ENCODE measurements at regions not wholly inside any gene's neighbourhood (a gene's known extent, or its start where the extent isn't known, plus 50 kb on each side); places are given as distances from the start of the nearest gene placed in this dataset.

GRCh38 chr4:124530464-124531077, 182.0 kb downstream of the ANKRD50 start:
- intact Hi-C loops (cut with DNase I): no loop called here
- ATAC-seq (ENCODE audit: poor library complexity): no peak
- no peak for DNase-seq

GRCh38 chr4:124534131-124534530, 178.4 kb downstream of the ANKRD50 start:
- no peak for DNase-seq
- intact Hi-C loops (cut with DNase I): no loop called here
- no peak for ATAC-seq (ENCODE audit: poor library complexity)

GRCh38 chr4:124535003-124535402, 177.5 kb downstream of the ANKRD50 start:
- DNase-seq (no peak), ATAC-seq (ENCODE audit: poor library complexity) (no peak)
- intact Hi-C loops (cut with DNase I): no loop called here

- no peak for ATAC-seq (ENCODE audit: poor library complexity)
- intact Hi-C loops (cut with DNase I): no loop called here
Observed at GRCh38 chr4:124536946-124537345, 175.6 kb downstream of the ANKRD50 start.

GRCh38 chr4:124537971-124538370, 174.6 kb downstream of the ANKRD50 start:
- no peak for DNase-seq
- intact Hi-C loops (cut with DNase I): no loop called here
- no peak for ATAC-seq (ENCODE audit: poor library complexity)

More at GRCh38 chr4:124536946-124537345, 175.6 kb downstream of the ANKRD50 start:
- no peak for DNase-seq

- DNase-seq: no peak
- ATAC-seq (ENCODE audit: poor library complexity): no peak
- intact Hi-C loops (cut with DNase I): no loop called here
Observed at GRCh38 chr4:124540014-124540413, 172.5 kb downstream of the ANKRD50 start.

- intact Hi-C loops (cut with DNase I): no loop called here
- no peak for DNase-seq
- no peak for ATAC-seq (ENCODE audit: poor library complexity)
Observed at GRCh38 chr4:124541652-124542420, 170.7 kb downstream of the ANKRD50 start.

- ATAC-seq (ENCODE audit: poor library complexity): no peak
- intact Hi-C loops (cut with DNase I): no loop called here
- no peak for DNase-seq
Observed at GRCh38 chr4:124555959-124556358, 156.6 kb downstream of the ANKRD50 start.

GRCh38 chr4:124564121-124564520, 148.4 kb downstream of the ANKRD50 start:
- intact Hi-C loops (cut with DNase I): no loop called here
- ATAC-seq (ENCODE audit: poor library complexity) (no peak), DNase-seq (no peak)

GRCh38 chr4:124565371-124565770, 147.2 kb downstream of the ANKRD50 start:
- no peak for ATAC-seq (ENCODE audit: poor library complexity)

GRCh38 chr4:124566030-124566429, 146.5 kb downstream of the ANKRD50 start:
- DNase-seq (no peak), ATAC-seq (ENCODE audit: poor library complexity) (no peak)
- intact Hi-C loops (cut with DNase I): no loop called here

More at GRCh38 chr4:124565371-124565770, 147.2 kb downstream of the ANKRD50 start:
- intact Hi-C loops (cut with DNase I): no loop called here
- no peak for DNase-seq

- DNase-seq (no peak), ATAC-seq (ENCODE audit: poor library complexity) (no peak)
- intact Hi-C loops (cut with DNase I): no loop called here
Observed at GRCh38 chr4:124573056-124573455, 139.5 kb downstream of the ANKRD50 start.

GRCh38 chr4:124579896-124580295, 132.6 kb downstream of the ANKRD50 start:
- intact Hi-C loops (cut with DNase I): no loop called here
- no peak for ATAC-seq (ENCODE audit: poor library complexity)
- no peak for DNase-seq

GRCh38 chr4:124583797-124584196, 128.7 kb downstream of the ANKRD50 start:
- no peak for ATAC-seq (ENCODE audit: poor library complexity)
- intact Hi-C loops (cut with DNase I): no loop called here
- no peak for DNase-seq

- ATAC-seq (ENCODE audit: poor library complexity): no peak
- intact Hi-C loops (cut with DNase I): no loop called here
- DNase-seq: no peak
Observed at GRCh38 chr4:124589786-124590185, 122.7 kb downstream of the ANKRD50 start.

GRCh38 chr4:124590480-124590879, 122.1 kb downstream of the ANKRD50 start:
- DNase-seq (no peak), ATAC-seq (ENCODE audit: poor library complexity) (no peak)
- intact Hi-C loops (cut with DNase I): no loop called here

GRCh38 chr4:124591637-124592036, 120.9 kb downstream of the ANKRD50 start:
- ATAC-seq (ENCODE audit: poor library complexity) (no peak), DNase-seq (no peak)
- intact Hi-C loops (cut with DNase I): no loop called here

GRCh38 chr4:124593494-124593893, 119.0 kb downstream of the ANKRD50 start:
- no peak for DNase-seq
- intact Hi-C loops (cut with DNase I): no loop called here
- no peak for ATAC-seq (ENCODE audit: poor library complexity)

- intact Hi-C loops (cut with DNase I): no loop called here
- no peak for DNase-seq
- no peak for ATAC-seq (ENCODE audit: poor library complexity)
Observed at GRCh38 chr4:124594945-124595344, 117.6 kb downstream of the ANKRD50 start.

GRCh38 chr4:124596816-124597215, 115.7 kb downstream of the ANKRD50 start:
- DNase-seq (no peak), ATAC-seq (ENCODE audit: poor library complexity) (no peak)

More at GRCh38 chr4:124596816-124597215, 115.7 kb downstream of the ANKRD50 start:
- intact Hi-C loops (cut with DNase I): no loop called here

Measured in Right ventricle myocardium superior (tissue), 1 donor.